ENCODE measurements at regions not wholly inside any gene's neighbourhood (a gene's known extent, or its start where the extent isn't known, plus 50 kb on each side); places are given as distances from the start of the nearest gene placed in this dataset.

GRCh38 chr3:189403194-189403593 is 228.0 kb upstream of the TP63 start:
- TF ChIP-seq CTCF (IDR thresholded peaks at IDR 0.05; ENCODE audit: insufficient read depth, low read length) (no peak), POLR2AphosphoS5 (IDR thresholded peaks at IDR 0.05; ENCODE audit: low read depth) (no peak), REST (IDR thresholded peaks at IDR 0.05; ENCODE audit: insufficient replicate concordance, low read depth) (no peak), GABPA (IDR thresholded peaks at IDR 0.05; ENCODE audit: low read depth) (no peak)

All from HL-60 (cell line).